Upper lobe of right lung (tissue), 1 donor: ENCODE measurements at regions not wholly inside any gene's neighbourhood (a gene's known extent, or its start where the extent isn't known, plus 50 kb on each side); places are given as distances from the start of the nearest gene placed in this dataset.

Experiments
- ATAC-seq: fragments of 200-7000 bp; cut with Tn5 transposase; one replicate; pipeline ENCODE4 v1.9.1; 2020; ENCODE audit warnings: mild to moderate bottlenecking, moderate library complexity
- DNase-seq: peaks from one replicate; pipeline ENCODE4 v3.0.0-alpha.2; 2020
- H3K27ac ChIP-seq: fragments of 200-600 bp; one replicate; pipeline ENCODE4 v1.8.0; 2022
- H3K27me3 ChIP-seq: fragments of 200-600 bp; one replicate; pipeline ENCODE4 v1.8.0; 2022; ENCODE audit warnings: mild to moderate bottlenecking
- H3K36me3 ChIP-seq: fragments of 200-600 bp; one replicate; pipeline ENCODE4 v1.8.0; 2022
- H3K4me1 ChIP-seq: fragments of 200-600 bp; one replicate; pipeline ENCODE4 v1.8.0; 2022
- H3K4me3 ChIP-seq: fragments of 200-600 bp; one replicate; pipeline ENCODE4 v1.8.0; 2022; ENCODE audit warnings: mild to moderate bottlenecking
- H3K9me3 ChIP-seq: fragments of 200-600 bp; one replicate; pipeline ENCODE4 v1.8.0; 2022
- CTCF ChIP-seq: fragments of 200-600 bp; IDR thresholded peaks from one replicate; pipeline ENCODE4 v1.8.0; 2022; ENCODE audit warnings: antibody characterized with exemption
- intact Hi-C: fragments of 100-400 bp; cut with DNase I; formaldehyde crosslinking; loops from one replicate; pipeline ENCODE4 v1.11.0; 2022
- donor health status: DM: no; HTN: yes; CAD: no; lungs with severe emphysema.

DNA sequence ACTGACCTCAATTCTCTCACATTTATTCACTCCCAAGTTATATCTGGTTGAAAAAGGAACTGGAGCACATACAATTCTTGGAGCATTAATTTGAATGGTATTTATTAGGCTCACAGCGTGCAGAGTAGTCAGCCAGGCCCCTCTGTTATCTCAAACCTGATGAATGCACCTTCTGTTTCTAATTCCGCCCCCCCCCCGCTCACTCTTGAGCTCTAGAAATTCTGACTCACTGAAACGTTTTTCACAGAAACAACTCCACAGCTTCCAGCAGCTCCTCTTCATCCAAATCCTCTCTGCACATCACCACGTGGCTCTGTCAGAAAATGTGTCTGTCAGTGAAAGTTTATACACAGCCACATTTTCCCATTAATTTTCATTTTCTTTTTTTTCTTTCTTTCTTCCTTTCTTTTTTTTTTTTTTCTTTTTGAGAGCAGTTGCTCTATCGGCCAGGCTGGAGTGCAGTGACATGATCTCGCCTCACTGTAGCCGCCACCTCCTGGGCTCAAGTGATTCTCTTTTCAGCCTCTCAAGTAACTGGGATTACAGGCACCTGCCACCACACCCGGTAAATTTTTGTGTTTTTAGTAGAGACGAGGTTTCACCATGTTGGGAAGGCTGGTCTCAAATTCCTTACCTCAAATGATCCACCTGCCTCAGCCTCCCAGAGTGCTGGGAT is 109.4 kb downstream of the TBXT start:
- DNase-seq (no peak), ATAC-seq (no peak)
- H3K9me3 ChIP-seq, result peaks cover 2% of the 10 kb centered on the region
- intact Hi-C loops, result no loop called here
- TF ChIP-seq CTCF, result no peak
- H3K27me3 ChIP-seq, result no peaks in the 10 kb centered on the region
- H3K4me1 ChIP-seq, result no peaks in the 10 kb centered on the region
- H3K27ac ChIP-seq, result no peak overlapping the region
- no peaks in the 10 kb centered on the region for H3K36me3 ChIP-seq
- no peak overlapping the region for H3K4me3 ChIP-seq

DNA sequence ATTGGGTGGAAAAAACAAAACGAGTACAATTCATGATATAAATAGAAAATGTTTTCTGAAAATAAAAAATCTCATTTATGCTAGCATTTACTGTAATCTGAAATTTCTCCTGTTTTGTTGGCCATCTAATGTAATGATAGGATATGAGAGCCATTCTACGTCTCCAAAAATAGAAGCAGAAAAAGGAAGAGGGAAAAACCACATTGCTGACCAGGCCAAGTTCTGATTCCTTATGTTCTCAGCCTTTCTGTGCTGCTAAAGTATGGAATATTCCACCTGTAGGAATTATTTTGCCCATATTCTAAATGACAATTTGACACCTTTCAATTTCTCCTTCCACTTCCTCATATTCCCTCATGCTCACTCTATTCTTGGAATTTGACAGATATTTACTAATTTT is 110.2 kb downstream of the TBXT start:
- TF ChIP-seq CTCF, result no peak
- peaks cover 10% of the 10 kb centered on the region for H3K9me3 ChIP-seq
- no peaks in the 10 kb centered on the region for H3K4me1 ChIP-seq
- no peaks in the 10 kb centered on the region for H3K36me3 ChIP-seq
- H3K4me3 ChIP-seq, result no peak overlapping the region
- no peak for ATAC-seq
- no peak for DNase-seq
- H3K27me3 ChIP-seq, result no peaks in the 10 kb centered on the region
- intact Hi-C loops, result no loop called here
- no peak overlapping the region for H3K27ac ChIP-seq

DNA sequence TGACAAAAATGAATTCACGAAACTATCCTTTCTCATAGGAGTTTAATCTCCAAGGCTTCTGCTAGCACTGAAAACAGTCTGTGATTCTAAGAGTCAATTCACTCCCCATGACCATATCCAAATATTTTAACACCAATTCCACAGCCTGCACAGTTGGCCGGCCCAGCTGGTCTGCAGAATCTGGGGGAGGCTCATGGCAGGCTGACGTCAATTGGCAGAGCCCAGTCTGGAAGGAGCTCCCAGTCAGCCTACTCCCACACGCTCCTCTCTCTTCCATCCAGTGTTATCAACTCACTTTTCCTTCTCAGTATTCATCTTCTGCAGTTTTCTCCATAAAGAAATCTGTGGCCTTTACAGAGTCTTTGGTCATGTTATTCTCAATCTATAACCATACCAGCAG is 111.0 kb downstream of the TBXT start:
- TF ChIP-seq CTCF, result no peak
- ATAC-seq, result no peak
- Histone ChIP-seq H3K27me3 (no peaks in the 10 kb centered on the region), H3K9me3 (peaks cover 10% of the 10 kb centered on the region), H3K4me3 (no peak overlapping the region), H3K4me1 (no peaks in the 10 kb centered on the region), H3K36me3 (no peaks in the 10 kb centered on the region), H3K27ac (no peak overlapping the region)
- DNase-seq, result no peak
- intact Hi-C loops, result no loop called here

GRCh38 chr6:166055801-166056200 is 111.8 kb downstream of the TBXT start:
- Histone ChIP-seq H3K36me3 (no peaks in the 10 kb centered on the region), H3K27ac (no peak overlapping the region), H3K4me3 (no peak overlapping the region), H3K27me3 (no peaks in the 10 kb centered on the region), H3K4me1 (no peaks in the 10 kb centered on the region), H3K9me3 (peaks cover 10% of the 10 kb centered on the region)
- ATAC-seq, result no peak
- DNase-seq, result no peak
- no peak for TF ChIP-seq CTCF
- intact Hi-C loops, result no loop called here

DNA sequence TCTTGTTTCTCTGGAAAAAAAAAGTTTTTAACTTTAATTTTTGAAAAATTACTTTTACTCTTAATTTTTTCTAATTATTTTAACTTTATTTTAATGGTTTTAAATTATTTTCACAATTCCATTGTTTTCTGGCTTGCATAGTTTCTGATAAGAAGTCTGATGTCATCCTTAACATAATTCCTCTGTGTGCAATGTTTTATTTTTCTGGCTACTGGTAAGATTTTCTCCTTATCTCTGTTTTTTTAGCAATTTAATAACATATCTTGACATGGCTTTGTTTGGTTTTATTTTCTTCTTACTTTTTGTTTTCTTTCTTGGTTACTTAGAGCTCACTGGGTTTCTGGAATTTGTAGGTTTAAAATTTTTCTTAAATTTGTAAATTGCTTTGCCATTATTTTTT is 114.8 kb downstream of the TBXT start:
- Histone ChIP-seq H3K4me1 (no peaks in the 10 kb centered on the region), H3K27me3 (no peaks in the 10 kb centered on the region)
- intact Hi-C loops, result no loop called here

More for the DNA sequence above, 114.8 kb downstream of the TBXT start:
- ATAC-seq (no peak), DNase-seq (no peak)
- Histone ChIP-seq H3K9me3 (peaks cover 10% of the 10 kb centered on the region), H3K36me3 (no peaks in the 10 kb centered on the region), H3K4me3 (no peak overlapping the region), H3K27ac (no peak overlapping the region)
- TF ChIP-seq CTCF, result no peak
